Stimulated activated CD8-positive, alpha-beta memory T cell treated with anti-CD3 and anti-CD28 coated beads, Interleukin-7, amount 100 ng/mL, for 24 hours (primary cell): ENCODE measurements at regions not wholly inside any gene's neighbourhood (a gene's known extent, or its start where the extent isn't known, plus 50 kb on each side); places are given as distances from the start of the nearest gene placed in this dataset.

ENCODE experiments used
- DNase-seq: peaks from one replicate; pipeline ENCODE4 v3.0.0-alpha.2; 2020; ENCODE audit warnings: low read depth

- no peak for DNase-seq
Observed at GRCh38 chr1:201708691-201709090, 120.3 kb upstream of the IPO9 start.

- DNase-seq: peak; percentile 37
Observed at GRCh38 chr1:201709564-201710295, 119.2 kb upstream of the IPO9 start.

DNA sequence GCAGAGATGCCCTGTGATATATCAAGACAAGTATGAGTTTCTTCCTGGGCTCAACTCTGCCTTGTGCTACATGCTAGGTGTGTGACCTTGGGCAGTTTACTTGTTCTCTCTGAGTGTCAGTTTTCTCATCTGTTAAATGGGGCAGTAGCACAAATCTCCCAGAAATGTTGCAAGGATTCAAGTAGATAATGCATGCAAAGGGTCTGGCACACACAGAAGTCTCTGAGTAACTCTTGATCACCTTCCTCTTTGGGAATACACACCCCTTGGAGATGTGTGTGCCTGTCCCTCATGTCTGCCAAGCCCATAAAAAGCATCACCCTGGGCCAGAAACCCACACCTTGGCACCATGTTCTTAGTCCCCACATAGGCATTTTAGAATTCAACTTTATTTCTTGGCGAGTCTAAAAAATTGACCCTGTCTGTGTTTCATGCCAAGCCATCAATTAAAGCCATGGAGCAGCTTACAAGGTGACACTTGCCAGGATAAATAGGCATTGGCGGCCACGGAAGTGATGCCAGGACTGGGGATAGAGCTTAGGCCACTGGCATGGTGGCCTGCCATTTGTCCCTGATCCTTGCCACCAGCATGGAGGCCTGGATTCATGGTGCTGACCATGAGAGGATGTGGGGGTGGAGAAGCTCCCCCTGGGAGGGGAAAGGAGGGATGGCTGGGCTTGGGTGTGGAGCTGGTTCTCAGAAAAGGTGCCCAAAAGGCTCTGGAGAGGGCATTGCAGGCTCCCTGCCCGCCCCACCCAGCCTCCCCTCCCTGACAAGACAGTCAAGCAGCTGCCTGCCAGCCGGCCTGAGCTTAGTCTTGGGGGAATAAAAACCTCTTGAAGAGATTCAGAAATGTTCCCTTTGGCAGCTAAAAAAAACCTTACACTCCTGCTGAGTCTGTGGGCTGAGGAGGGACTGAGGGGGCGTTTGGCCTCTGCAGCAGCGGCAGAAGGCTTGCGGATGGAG, 118.0 kb upstream of the IPO9 start:
- DNase-seq: no peak

DNA sequence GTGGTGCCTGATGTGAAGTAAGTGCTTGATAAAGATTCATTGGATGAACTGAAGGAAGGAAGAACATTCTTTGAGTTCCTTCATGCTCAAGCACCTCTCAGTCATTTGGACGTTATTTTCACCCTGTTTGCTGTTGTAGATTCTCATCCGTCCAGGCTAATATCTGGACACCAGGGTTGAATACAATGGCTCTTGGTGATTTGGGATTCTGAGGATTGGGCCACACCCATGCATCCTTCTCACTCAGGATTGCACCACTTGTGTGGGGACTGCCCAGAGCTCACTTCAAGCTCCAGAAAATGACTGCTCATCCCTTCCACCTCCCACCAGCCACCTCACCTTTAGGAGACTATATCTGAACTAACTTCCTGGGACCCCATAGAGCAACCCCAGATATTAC, 117.1 kb upstream of the IPO9 start:
- DNase-seq: no peak

- no peak for DNase-seq
Observed at GRCh38 chr1:201712387-201713085, 116.4 kb upstream of the IPO9 start.

DNA sequence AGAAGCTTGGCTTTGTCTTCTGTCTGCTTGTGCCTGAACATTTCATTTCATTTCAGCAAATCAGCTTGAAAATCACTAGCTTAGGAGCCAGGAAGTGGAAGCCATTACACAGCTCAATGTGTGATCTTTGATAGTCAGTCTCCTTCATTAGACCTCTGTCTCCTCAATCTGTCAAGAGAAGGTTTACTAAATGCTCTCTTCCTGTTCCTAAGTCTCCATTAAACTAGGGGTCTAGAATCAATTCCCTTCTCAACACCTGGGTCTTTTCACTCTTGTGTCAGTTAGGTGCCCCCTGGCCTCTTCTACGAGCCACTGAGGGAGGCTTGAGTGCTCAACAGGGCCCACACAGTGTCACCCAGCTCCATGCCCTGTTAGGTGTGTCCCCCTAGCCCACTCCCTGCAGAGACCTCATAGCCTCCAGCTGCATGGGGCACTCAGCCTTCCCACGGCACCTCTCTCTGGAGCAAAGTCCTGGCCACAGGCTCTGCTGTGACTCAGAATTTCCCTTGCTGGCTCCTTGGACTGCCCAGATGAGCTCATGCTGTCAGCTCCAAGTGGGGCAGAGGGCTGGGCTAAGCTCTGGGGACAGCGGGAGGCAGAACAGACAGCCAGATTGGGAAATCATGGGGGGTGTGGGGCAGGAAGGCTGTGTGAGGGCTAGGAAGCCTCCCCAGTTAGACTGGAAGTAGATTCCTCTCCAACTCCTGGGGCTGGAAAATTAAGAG, 115.7 kb upstream of the IPO9 start:
- no peak for DNase-seq

DNA sequence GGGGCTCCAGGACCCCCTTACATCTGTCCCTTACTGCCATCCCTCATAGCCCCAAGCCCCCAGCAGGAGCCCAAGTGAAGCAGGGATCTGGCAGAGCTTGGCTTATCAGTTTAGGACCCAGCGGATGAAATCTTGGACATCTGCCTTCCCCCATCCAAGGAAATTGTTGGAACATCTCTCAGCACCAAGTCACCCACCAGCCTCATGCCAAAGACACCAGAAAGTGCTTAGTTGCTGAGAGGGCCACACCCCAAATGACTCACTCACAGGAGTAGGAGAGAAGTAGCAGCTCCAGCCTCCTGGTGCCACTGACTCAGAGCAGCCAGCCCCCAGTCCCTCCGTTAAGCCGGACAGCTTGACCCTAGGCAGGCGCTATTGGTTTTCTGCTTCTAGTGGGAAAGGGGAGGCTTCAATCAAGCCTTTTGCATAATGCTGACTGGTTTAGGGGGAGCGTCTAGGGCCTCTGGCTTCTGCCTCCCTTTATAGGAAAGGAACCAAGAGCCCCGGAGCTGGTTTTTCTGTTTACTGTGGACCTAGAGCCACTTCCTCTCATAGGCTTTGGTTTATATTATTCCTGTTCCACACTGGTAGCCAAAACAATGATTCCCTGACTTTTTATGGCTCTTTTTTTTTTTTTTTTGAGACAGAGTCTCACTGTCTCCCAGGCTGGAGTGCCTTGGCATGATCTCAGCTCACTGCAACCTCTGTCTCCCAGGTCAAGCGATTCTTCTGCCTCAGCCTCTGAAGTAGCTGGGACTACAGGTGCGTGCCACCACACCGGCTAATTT, 114.2 kb upstream of the IPO9 start:
- DNase-seq: no peak

- DNase-seq: no peak
Observed at GRCh38 chr1:201715351-201715750, 113.6 kb upstream of the IPO9 start.

DNA sequence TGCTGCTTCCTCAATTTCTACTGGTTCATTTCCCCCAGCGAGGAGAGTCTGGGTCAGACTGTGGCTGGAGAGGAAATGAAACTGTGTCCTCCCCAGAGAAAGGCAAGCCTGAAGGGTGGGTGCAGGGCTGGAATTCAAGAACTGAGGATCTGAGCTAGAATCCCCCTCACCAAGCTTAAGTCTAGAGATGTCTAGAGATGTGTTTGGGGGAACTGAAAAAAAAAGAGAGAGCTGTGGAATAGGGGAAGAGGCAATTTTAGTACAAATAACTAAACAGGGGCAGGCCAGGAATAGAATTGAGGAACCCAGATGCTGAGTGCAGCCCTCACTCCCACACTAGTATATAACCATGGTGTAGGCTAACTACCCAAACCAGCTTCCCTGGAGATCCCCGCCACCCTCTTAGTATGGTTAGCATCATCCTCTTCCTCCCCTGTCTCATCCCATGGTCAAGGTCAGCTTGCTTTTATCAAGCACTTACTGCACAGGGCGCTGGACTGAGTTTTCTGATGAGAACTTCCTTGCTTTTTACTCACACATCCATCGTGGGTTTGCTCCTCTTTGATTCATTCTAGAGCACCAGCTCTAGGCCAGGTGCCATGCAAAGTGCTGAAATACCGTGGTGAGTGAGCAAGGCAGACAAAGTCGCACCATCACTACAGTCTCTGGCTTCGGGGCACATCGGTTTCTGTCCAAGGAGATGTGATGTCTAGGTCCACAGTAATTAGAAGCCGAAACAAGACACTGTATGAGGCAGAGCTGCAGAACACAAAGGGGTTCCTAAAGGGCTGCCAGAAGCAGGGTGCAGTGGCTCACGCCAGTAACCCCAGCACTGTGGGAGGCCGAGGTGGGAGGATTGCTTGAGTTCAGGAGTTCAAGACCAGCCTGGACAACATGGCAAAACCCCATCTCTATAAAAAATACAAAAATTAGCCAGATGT, 112.9 kb upstream of the IPO9 start:
- no peak for DNase-seq

DNA sequence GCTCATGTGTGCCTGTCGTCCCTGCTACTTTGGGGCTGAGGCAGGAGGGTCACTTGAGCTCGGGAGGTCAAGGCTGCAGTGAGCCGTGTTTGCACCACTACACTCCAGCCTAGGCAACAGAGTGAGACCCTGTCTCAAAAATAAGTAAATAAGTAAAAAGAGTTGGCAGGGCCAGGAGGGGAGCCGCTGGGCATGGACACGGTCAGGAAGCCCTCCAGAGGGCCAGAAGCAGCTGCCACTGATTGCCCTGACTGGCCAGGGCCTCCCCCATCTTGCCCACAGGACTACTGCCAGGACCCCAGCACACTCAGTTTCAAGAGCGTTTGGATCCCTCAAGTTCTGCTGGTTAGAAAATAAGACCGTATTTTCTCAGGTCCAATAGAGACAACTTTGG, 112.2 kb upstream of the IPO9 start:
- DNase-seq: no peak

GRCh38 chr1:201717286-201717685, 111.7 kb upstream of the IPO9 start:
- no peak for DNase-seq

DNA sequence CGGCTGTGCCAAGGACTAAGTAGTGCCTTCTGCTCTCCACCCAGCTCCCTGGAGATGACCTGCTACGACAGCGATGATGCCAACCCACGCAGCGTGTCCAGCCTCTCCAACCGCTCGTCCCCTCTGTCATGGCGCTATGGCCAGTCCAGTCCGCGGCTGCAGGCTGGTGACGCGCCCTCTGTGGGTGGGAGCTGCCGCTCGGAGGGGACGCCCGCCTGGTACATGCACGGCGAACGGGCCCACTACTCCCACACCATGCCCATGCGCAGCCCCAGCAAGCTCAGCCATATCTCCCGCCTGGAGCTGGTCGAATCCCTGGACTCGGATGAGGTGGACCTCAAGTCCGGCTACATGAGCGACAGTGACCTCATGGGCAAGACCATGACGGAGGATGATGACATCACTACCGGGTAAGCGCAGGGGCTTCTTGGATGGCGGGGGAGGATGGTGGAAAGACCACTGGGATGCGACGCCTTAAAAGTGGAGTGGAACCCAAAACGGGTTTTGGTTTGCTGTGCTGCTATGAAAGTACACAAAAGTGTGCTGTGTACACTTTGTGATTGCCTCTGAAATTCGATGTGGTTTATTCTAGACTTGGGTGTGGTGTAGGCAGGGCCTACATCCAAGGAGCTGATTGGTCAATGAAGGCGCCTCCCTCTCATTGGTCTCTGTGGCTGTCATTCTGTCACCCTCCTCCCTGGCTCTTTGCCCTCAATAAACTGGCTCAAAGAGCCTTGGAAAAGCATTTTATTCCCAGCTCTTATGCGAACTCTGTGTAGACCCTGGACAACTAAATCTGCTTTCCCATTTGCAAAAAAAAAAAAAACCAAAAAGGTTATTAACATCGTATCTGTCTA, 110.4 kb upstream of the IPO9 start:
- no peak for DNase-seq

DNA sequence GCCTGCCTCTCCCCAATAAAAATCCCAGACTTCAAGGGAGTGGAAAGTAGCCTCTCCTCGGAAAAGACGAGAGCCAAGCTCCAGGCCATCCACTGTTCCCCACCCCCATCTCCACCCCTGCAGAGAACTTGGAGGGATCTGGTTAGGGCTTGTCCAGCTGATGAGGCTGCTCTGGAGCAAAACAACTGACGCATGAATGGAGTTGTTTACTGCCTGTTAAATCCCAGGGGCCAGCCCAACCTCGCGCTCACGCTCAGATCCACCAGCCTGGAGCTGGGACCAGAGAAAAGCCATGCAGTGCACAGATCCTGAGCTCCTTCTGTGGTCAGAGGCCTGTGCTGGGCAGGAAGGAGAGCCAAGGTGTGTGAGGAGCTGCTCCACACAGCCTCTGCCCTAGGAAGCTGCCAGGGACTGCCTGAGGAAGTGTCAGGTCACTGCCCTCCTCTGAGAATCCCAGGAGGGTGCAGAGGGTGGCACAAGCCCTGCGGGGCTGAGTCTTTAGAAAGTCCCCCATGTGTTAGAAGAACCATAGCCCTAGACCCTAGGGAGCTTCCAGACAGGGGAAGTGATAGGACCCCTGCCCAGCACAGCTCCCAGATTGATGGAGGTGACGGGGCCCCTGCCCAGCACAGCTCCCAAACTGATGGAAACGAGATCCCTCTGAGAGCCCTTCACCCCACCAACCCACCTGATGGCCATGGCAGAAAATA, 109.0 kb upstream of the IPO9 start:
- no peak for DNase-seq

GRCh38 chr1:201720522-201720844, 108.5 kb upstream of the IPO9 start:
- no peak for DNase-seq

- no peak for DNase-seq
Observed at GRCh38 chr1:201721082-201722049, 107.6 kb upstream of the IPO9 start.

GRCh38 chr1:201724039-201724765, 104.8 kb upstream of the IPO9 start:
- no peak for DNase-seq

- DNase-seq: no peak
Observed at GRCh38 chr1:201724766-201725118, 104.2 kb upstream of the IPO9 start.
